ENCODE measurements at regions not wholly inside any gene's neighbourhood (a gene's known extent, or its start where the extent isn't known, plus 50 kb on each side); places are given as distances from the start of the nearest gene placed in this dataset.
A peak's percentile ranks its signal among the peaks of the same experiment; 100 is the strongest.

GRCh38 chr10:33793793-33794192 lies 459.3 kb upstream of the NRP1 start:
- Histone ChIP-seq H3K27me3 (replicated peaks; ENCODE audit: insufficient read depth, low read depth, low read length, poor library complexity) (no peaks in the 10 kb centered on the region), H3K9me3 (ENCODE audit: low read depth, low read length, poor library complexity, severe bottlenecking) (no peaks in the 10 kb centered on the region), H3K27ac (ENCODE audit: low read depth, low read length, poor library complexity, severe bottlenecking) (no peak overlapping the region), H3K4me3 (ENCODE audit: low read depth, low read length, poor library complexity, severe bottlenecking) (no peak overlapping the region), H3K4me1 (ENCODE audit: insufficient read depth, low read length, poor library complexity, severe bottlenecking) (no peaks in the 10 kb centered on the region), H3K36me3 (ENCODE audit: insufficient read depth, low read length, poor library complexity, severe bottlenecking) (no peaks in the 10 kb centered on the region)
- no peak for TF ChIP-seq CTCF (conservative IDR thresholded peaks at IDR 0.05; ENCODE audit: low read depth, low read length)
- ChIA-PET CTCF (no interaction called here), POLR2A (ENCODE audit: low non-redundant PET) (no interaction called here)
- DNase-seq (ENCODE audit: low spot score): no peak
- intact Hi-C loops (cut with micrococcal nuclease; ENCODE audit: unreplicated experiment): no loop called here
- BruUV-seq (replicated peaks): no TSS peak

- Histone ChIP-seq H3K4me3 (ENCODE audit: low read depth, low read length, poor library complexity, severe bottlenecking) (no peak overlapping the region), H3K27me3 (replicated peaks; ENCODE audit: insufficient read depth, low read depth, low read length, poor library complexity) (no peaks in the 10 kb centered on the region), H3K9me3 (ENCODE audit: low read depth, low read length, poor library complexity, severe bottlenecking) (no peaks in the 10 kb centered on the region), H3K4me1 (ENCODE audit: insufficient read depth, low read length, poor library complexity, severe bottlenecking) (no peaks in the 10 kb centered on the region), H3K27ac (ENCODE audit: low read depth, low read length, poor library complexity, severe bottlenecking) (no peak overlapping the region), H3K36me3 (ENCODE audit: insufficient read depth, low read length, poor library complexity, severe bottlenecking) (no peaks in the 10 kb centered on the region)
- DNase-seq (ENCODE audit: low spot score): no peak
- POLR2A ChIA-PET (ENCODE audit: low non-redundant PET): no interaction called here
- intact Hi-C loops (cut with micrococcal nuclease; ENCODE audit: unreplicated experiment): loop anchor here (2.0 kb wide), 1 partner anchor 74 kb away; no protein-coding TSS in a partner anchor
- CTCF ChIA-PET: no interaction called here
- TF ChIP-seq CTCF (conservative IDR thresholded peaks at IDR 0.05; ENCODE audit: low read depth, low read length): no peak
- no peak for TF ChIP-seq EZH2 (IDR thresholded peaks at IDR 0.05; ENCODE audit: borderline replicate concordance, low read depth, low read length, poor library complexity, severe bottlenecking)
- BruUV-seq (replicated peaks): no TSS peak
Measured at GRCh38 chr10:33791272-33791660, 456.8 kb upstream of the NRP1 start.

GRCh38 chr10:33790521-33791271 lies 456.2 kb upstream of the NRP1 start:
- DNase-seq (ENCODE audit: low spot score): peak; percentile 31
- intact Hi-C loops (cut with micrococcal nuclease; ENCODE audit: unreplicated experiment): loop anchor here (2.0 kb wide), 1 partner anchor 74 kb away; no protein-coding TSS in a partner anchor
- TF ChIP-seq EZH2 (IDR thresholded peaks at IDR 0.05; ENCODE audit: borderline replicate concordance, low read depth, low read length, poor library complexity, severe bottlenecking) (no peak), CTCF (conservative IDR thresholded peaks at IDR 0.05; ENCODE audit: low read depth, low read length) (no peak)
- ChIA-PET POLR2A (ENCODE audit: low non-redundant PET) (no interaction called here), CTCF (no interaction called here)
- Histone ChIP-seq H3K36me3 (ENCODE audit: insufficient read depth, low read length, poor library complexity, severe bottlenecking) (no peaks in the 10 kb centered on the region), H3K27me3 (replicated peaks; ENCODE audit: insufficient read depth, low read depth, low read length, poor library complexity) (no peaks in the 10 kb centered on the region), H3K4me3 (ENCODE audit: low read depth, low read length, poor library complexity, severe bottlenecking) (no peak overlapping the region), H3K27ac (ENCODE audit: low read depth, low read length, poor library complexity, severe bottlenecking) (no peak overlapping the region), H3K4me1 (ENCODE audit: insufficient read depth, low read length, poor library complexity, severe bottlenecking) (no peaks in the 10 kb centered on the region), H3K9me3 (ENCODE audit: low read depth, low read length, poor library complexity, severe bottlenecking) (no peaks in the 10 kb centered on the region)
- BruUV-seq (replicated peaks): no TSS peak
